ENCODE measurements at regions not wholly inside any gene's neighbourhood (a gene's known extent, or its start where the extent isn't known, plus 50 kb on each side); places are given as distances from the start of the nearest gene placed in this dataset.

- no peak overlapping the region for H3K27ac ChIP-seq
- in situ Hi-C loops (cut with HindIII; ENCODE audit: low pct_ligation_motif_present, low sequenced_read_pairs) = no loop called here
- H3K36me3 ChIP-seq (replicated peaks) = no peaks in the 10 kb centered on the region
- DNase-seq = no peak
- H3K27me3 ChIP-seq (replicated peaks) = no peaks in the 10 kb centered on the region
- no peak overlapping the region for H3K4me3 ChIP-seq (ENCODE audit: low read depth, low read length)
- no peak for TF ChIP-seq CTCF (IDR thresholded peaks at IDR 0.05; ENCODE audit: low read depth, low read length, missing control alignments)
Measured at GRCh38 chr18:64714086-64714485, 565.2 kb upstream of the LINC00305 start.

- TF ChIP-seq CTCF (IDR thresholded peaks at IDR 0.05; ENCODE audit: low read depth, low read length, missing control alignments) = no peak
- no peaks in the 10 kb centered on the region for H3K36me3 ChIP-seq (replicated peaks)
- no peak for DNase-seq
- no peaks in the 10 kb centered on the region for H3K27me3 ChIP-seq (replicated peaks)
- in situ Hi-C loops (cut with HindIII; ENCODE audit: low pct_ligation_motif_present, low sequenced_read_pairs) = no loop called here
- H3K4me3 ChIP-seq (ENCODE audit: low read depth, low read length) = no peak overlapping the region
- H3K27ac ChIP-seq = no peak overlapping the region
Measured at GRCh38 chr18:64713284-64713683, 564.4 kb upstream of the LINC00305 start.

GRCh38 chr18:64712035-64712434 is 563.1 kb upstream of the LINC00305 start:
- Histone ChIP-seq H3K27ac (no peak overlapping the region), H3K27me3 (replicated peaks) (no peaks in the 10 kb centered on the region), H3K36me3 (replicated peaks) (no peaks in the 10 kb centered on the region), H3K4me3 (ENCODE audit: low read depth, low read length) (no peak overlapping the region)
- in situ Hi-C loops (cut with HindIII; ENCODE audit: low pct_ligation_motif_present, low sequenced_read_pairs) = no loop called here
- no peak for DNase-seq
- no peak for TF ChIP-seq CTCF (IDR thresholded peaks at IDR 0.05; ENCODE audit: low read depth, low read length, missing control alignments)

- Histone ChIP-seq H3K27me3 (replicated peaks) (no peaks in the 10 kb centered on the region), H3K36me3 (replicated peaks) (no peaks in the 10 kb centered on the region), H3K27ac (no peak overlapping the region), H3K4me3 (ENCODE audit: low read depth, low read length) (no peak overlapping the region)
- TF ChIP-seq CTCF (IDR thresholded peaks at IDR 0.05; ENCODE audit: low read depth, low read length, missing control alignments) = no peak
- in situ Hi-C loops (cut with HindIII; ENCODE audit: low pct_ligation_motif_present, low sequenced_read_pairs) = no loop called here
- DNase-seq = no peak
Measured at GRCh38 chr18:64710105-64710861, 561.4 kb upstream of the LINC00305 start.

- in situ Hi-C loops (cut with HindIII; ENCODE audit: low pct_ligation_motif_present, low sequenced_read_pairs) = no loop called here
- Histone ChIP-seq H3K4me3 (ENCODE audit: low read depth, low read length) (no peak overlapping the region), H3K27me3 (replicated peaks) (no peaks in the 10 kb centered on the region), H3K27ac (no peak overlapping the region), H3K36me3 (replicated peaks) (no peaks in the 10 kb centered on the region)
- DNase-seq = no peak
- no peak for TF ChIP-seq CTCF (IDR thresholded peaks at IDR 0.05; ENCODE audit: low read depth, low read length, missing control alignments)
Measured at GRCh38 chr18:64707052-64707451, 558.2 kb upstream of the LINC00305 start.

- no peak overlapping the region for H3K27ac ChIP-seq
- no peak for DNase-seq
- in situ Hi-C loops (cut with HindIII; ENCODE audit: low pct_ligation_motif_present, low sequenced_read_pairs) = no loop called here
- no peaks in the 10 kb centered on the region for H3K27me3 ChIP-seq (replicated peaks)
- no peak for TF ChIP-seq CTCF (IDR thresholded peaks at IDR 0.05; ENCODE audit: low read depth, low read length, missing control alignments)
- H3K4me3 ChIP-seq (ENCODE audit: low read depth, low read length) = no peak overlapping the region
- no peaks in the 10 kb centered on the region for H3K36me3 ChIP-seq (replicated peaks)
Measured at GRCh38 chr18:64699081-64699480, 550.2 kb upstream of the LINC00305 start.

Data from brain microvascular endothelial cell (primary cell).